ENCODE measurements at regions not wholly inside any gene's neighbourhood (a gene's known extent, or its start where the extent isn't known, plus 50 kb on each side); places are given as distances from the start of the nearest gene placed in this dataset.
A peak's percentile ranks its signal among the peaks of the same experiment; 100 is the strongest.

DNA sequence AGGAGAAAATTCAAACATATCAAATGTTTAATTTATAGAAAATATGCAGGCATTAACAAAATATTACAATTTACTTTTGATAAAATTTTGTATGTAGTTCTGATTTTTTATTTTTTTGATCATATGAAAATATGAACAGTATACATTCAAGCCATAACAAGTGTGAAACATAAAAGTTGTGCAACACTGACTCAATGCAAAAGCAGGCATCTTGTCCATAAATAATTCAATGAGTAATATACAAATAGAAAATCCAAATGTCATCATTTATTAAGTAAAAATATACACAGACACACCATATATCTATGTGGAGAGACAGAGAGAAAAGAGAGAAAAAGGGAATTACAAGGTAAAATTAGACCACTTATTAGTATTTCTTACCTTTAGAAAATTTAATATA, 1183.9 kb downstream of the SLITRK1 start:
- no peak for DNase-seq (ENCODE audit: low read depth, low spot score)

DNA sequence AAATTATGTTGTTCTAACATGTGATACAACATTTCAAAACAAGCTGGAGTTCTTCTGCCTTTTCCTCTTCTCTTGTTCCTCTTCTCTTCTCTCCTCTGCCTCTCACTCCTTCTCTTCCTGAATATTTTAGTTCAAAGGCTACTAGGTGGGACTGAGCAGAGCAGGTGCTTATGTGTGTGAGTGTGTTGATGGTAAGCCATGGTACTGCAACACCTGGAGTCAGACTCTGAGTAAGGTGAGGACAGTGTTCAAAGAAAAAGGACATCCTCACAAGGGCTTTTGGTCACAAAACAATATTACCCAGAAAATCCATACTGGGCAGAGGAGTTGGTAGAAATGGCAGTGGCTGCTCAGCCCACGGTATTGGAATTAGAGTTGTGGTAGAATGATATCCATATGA, 1188.7 kb downstream of the SLITRK1 start:
- no peak for DNase-seq (ENCODE audit: low read depth, low spot score)

DNA sequence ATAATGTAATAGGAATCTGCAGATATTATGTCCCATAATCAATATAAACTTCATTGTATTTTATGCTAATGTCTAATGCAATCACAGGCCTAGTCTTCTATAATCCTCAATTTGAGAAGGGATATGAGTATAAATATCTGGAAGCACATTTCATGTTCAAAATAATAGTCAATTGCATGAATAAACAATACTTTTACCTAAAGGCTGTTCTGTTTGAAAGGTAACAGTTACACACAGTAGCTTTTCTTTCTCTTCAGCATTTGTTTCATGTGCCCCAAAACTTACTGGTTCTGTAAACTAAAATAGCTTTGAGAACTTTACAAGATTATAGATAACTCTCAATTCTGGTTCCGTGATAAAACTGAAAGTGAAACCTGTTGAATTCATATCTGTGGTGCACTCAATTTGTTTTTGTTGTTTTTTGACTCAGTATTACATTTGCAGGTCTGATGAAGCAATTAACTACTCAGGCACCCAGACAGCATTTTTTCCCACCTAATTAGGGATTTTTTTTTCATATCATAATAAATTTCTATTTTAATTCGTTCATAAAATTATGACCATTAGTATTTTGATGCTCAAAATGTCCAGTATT, 1193.8 kb downstream of the SLITRK1 start:
- no peak for DNase-seq (ENCODE audit: low read depth, low spot score)

DNA sequence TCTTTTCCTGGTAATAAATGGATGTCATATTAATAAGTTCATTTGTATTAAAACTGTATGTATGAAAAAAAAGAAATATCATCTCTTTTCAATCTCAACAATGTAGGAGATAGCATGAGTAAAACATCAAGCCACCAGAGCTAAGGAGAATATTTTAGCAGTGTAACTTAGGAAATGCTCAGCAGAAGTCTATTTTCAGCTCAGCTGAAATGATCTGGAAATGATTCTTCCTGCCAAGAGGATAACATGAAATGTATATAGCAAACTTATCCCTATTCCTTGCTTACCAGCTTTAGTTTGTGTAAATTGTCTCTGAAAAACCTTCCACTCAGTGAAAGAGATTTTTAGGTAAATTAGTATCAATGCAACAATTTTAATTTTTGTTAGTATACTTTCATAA, 1194.4 kb downstream of the SLITRK1 start:
- no peak for DNase-seq (ENCODE audit: low read depth, low spot score)

DNA sequence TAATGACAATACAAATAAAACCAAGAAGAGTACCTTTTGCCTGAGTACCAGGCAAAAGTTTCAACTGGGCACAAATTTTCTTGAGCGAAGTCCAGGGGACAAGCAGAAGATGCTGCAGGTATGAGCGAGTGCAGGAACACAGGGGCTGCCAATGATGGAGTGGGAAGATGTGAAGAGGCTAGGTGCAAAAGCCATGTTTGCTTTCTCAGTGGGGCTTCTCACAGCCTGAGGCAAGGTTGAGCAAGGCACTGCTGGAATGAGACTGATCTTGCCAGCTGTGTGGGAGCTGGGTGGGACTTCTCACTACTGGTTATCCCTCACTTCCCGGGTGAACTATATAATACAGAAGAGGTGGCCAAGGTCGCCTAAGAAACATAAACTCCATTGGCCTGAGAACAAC, 1200.7 kb downstream of the SLITRK1 start:
- no peak for DNase-seq (ENCODE audit: low read depth, low spot score)

DNA sequence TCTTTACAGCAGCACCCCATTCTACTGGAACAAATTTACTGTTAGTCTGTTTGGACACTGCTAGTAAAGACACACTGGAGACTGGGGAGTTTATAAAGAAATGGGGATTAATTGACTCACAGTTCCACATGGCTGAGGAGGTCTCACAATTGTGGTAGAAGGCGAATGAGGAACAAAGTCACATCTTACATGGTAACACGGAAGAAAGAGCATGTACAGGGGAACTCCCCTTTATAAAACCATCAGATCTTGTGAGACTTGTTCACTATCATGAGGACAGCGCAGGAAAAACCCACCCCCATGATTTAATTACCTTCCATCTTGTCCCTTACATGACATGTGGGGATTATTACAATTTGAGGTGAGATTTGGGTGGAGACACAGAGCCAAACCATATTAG, 1204.2 kb downstream of the SLITRK1 start:
- DNase-seq (ENCODE audit: low read depth, low spot score) = no peak

DNA sequence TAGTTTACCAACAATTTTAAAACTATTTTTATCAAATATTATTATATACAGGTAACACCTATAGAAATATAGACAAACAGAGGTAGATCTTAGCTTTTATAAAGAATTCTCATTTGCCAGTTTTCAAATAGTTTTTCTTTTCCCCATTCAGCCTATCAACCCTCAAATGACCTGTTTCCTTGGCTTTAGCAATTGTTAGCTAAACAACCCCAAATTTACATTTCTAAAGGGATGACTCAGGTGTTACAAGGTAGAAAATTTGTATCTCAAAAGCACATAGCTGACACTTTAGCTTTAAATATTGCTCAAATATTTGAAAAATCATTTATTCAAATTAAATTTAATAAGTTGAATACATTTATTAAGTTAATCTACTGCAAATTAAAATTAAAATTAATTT, 1207.2 kb downstream of the SLITRK1 start:
- peak; percentile 45 for DNase-seq (ENCODE audit: low read depth, low spot score)

DNA sequence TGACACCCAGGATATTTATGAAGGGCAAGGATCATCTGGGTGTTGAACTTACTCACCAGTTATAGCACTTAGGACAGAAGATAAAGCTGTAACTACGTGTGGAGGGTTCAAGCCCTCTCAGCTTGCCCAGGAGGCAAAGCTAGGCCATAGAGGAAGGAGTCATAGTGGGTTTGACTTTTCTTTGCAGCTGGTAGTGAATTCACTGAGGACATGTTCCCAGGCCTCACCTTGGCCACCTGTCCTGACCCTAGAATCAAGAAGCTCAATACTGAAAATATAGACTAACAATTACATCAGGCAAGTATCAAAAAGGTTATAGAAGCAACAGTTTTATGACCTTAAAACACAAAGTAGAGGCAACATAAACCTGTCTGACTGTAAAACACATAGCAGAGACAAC, 1207.7 kb downstream of the SLITRK1 start:
- DNase-seq (ENCODE audit: low read depth, low spot score) = no peak

DNA sequence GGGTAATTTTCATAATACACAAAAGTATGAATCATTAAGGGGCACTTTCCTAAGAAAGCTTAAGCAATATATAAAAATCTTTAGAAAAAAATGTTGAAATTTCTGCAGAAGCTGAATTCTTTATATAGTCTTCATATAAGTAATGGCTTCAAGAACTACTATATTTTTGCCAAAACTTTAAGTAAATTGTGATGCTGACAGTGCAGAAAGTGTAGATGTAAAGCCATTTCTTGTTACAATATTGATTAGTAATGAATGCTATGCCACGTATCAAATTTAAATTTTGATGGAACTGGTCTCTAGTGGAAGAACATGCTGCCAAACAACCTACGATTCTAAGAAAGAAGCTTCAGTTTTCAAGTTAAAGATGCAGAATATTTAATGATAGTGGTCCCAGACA, 1210.0 kb downstream of the SLITRK1 start:
- DNase-seq (ENCODE audit: low read depth, low spot score) = no peak

DNA sequence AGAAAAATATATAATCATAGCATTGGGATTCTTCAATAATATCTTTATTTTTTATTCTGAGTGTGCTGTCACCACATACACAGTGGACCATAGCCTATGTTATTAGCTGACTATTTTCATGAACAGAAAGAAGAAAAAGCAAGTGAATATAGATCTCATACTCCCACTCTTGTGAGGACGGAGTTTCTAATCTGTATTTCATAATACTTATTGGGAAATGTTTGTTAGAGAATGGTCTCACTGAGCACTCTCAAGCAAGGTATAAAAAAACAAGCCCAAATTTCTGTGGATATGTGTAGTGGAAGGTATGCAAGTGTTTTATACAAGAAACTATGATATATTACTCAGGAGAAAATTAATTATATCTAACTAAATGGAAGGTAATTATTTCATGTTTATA, 1218.1 kb downstream of the SLITRK1 start:
- no peak for DNase-seq (ENCODE audit: low read depth, low spot score)

DNA sequence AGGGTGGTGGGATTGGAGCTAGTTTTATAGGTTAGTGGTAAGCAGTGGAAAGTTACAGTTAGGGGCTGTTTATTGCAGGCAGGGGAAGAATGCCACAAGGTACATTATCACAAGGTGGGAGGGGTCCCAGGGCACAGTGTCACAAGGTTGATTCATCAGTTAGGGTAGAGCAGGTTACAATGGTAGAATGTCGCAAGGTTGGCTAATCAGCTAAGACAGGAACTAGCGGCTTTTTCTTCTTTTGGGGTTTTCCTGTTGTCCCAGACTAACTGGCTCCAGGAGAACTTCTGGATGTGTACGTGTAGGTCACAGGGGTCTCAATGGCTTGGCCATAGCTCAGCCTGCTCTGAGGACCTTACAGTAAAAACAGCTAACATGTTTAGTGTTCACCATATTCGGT, 1221.1 kb downstream of the SLITRK1 start:
- DNase-seq (ENCODE audit: low read depth, low spot score) = no peak

DNA sequence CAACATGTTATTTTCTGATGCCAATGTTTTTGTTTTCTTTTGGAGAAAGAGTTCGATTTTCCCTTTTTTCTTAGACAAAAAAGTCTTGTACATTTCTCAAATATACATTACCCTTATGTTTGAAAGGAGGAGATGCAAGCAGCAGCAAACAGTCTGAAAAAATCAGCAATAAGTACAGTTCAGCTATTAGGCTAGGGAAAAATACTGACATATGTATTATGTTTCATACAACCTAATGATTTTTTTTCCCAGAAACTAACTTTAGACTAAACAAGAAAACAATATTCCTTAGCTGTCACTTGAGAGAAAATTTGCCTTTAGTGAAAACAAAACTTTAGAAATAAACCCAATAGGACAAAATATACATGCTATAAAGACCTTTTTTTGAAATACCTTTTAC, 1223.5 kb downstream of the SLITRK1 start:
- DNase-seq (ENCODE audit: low read depth, low spot score) = no peak

DNA sequence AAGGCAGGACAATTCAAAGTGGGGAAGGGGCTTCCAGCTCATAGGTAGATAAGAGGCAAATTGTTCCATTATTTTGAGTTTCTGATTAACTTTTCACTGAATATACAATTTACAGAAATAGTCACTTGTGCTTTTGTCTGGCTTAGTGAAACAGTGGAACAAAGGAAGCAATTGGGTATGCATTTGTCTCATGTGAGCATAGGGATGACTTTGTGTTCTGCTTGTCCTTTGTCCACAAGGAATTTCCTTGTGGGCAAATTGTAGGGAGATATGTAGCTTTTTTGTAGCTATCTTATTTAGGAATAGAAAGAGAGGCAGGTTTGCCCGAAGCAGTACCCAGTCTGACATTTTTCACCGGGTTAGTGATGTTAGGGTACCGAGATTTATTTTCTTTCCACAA, 1224.8 kb downstream of the SLITRK1 start:
- no peak for DNase-seq (ENCODE audit: low read depth, low spot score)

DNA sequence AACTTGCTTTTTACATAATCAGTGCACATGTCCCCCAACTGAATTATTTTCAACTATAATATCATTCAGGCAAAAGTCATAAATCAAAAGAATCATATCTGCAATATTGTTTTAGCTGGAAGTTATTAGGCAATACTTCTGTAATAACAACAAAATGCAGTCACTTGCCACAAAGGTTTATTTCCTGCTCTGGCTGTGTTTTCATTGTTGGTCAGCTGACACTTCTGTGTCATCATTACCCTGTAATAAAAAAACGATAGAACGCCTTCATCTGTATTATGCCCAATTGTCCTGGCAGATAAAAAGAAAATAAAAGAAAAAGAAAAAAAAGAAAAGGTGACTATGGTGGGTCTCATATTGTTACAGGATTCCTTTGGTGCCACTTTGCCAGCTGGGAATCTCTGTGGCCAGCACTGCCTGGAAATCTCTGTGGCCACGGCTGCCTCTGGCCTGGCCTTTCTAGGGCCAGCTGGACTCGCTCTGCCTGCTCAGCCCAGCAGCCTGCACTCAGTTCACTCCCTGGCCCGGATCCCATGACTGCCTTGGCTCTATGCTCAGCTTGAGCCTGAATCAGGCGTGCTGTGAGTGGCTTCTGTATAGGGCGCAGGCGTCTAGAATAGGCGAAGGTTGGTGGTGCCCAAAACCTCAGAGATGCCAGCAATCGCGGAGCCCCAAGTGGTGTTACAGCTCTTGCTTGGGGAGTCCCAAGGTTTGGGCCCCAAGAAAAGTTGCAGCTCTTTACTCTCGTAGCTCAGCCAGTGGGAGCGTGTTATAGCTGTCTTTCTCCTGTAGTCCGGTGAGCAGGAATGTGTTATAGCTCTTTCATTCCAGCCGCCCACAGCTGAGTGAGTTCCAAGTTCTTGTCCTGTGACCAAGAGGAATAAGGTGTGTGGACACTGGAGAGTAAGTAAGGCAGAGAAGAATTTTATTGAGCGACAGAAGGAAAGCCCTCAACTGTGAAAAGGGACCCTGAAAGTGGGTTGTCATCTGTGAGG, 1227.1 kb downstream of the SLITRK1 start:
- no peak for DNase-seq (ENCODE audit: low read depth, low spot score)

DNA sequence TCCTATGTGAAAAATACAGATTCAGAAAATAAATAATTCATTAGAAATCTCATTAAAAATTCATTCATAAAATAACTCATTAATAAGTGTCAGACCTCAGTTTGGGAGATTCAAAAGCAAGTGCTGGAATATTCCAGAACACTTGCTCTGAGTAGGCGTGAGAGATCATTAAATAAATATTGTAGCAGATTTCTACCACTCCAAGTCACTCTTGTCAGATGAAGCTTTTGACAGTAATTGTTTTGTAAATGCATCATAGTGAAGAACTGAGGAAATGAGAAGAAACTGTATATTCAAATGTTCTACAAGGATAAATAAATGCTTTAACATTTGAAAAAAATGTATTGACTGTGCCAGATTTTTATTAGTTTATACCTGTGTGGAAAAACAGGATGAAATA, 1228.1 kb downstream of the SLITRK1 start:
- no peak for DNase-seq (ENCODE audit: low read depth, low spot score)

DNA sequence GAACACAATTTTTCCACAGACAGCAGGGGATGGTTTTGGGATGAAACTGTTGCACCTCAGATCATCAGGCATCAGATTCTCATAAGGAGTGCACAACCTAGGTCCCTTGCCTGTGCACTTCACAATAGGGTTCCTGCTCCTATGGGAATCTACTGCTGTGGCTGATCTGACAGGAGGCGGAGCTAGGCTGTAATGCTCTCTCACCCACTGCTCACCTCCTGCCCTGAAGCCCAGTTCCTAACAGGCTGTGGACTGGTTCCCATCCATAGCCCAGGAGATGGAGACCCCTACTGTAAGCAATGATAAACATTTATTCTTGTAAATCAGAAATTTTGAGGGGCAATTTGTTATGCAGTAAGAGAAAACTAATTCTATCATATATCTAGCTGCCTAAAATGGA, 1234.7 kb downstream of the SLITRK1 start:
- DNase-seq (ENCODE audit: low read depth, low spot score) = no peak

DNA sequence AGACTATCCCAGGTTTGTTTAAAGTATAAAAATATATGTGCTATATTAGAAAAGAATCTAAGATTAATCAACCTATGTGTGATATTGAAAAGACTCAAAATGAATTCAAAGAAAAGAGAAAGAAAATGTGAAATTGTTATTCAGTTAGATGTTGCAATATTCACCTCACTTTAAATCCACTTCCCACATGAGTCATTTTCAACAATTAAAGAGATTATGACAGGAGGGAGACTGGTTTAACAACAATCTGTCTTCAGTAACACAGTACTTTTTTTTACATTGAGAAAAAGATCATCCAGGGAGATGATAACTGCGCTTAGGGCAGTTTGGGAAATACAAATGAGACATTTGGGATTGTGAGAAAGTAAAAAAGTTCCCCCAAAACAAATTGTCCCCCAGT, 1246.2 kb downstream of the SLITRK1 start:
- no peak for DNase-seq (ENCODE audit: low read depth, low spot score)

DNA sequence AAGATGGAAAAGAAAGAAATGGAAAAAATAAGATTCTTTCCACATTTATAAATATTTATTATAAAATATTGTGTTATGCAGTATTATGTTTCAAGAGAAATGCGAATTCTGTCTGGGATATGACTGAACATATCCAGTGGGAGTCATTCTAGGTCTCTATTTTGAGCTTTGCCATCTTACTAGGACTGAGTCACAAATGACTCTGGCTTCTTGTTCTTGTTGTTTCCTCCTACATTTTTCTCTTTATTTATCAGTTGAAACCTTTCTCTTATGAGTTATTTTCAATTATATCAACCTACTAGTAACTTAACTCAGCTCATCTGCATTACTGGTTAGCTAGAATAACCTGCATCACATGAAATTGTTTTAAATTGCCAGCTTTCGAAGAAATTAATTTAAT, 1247.3 kb downstream of the SLITRK1 start:
- no peak for DNase-seq (ENCODE audit: low read depth, low spot score)

DNA sequence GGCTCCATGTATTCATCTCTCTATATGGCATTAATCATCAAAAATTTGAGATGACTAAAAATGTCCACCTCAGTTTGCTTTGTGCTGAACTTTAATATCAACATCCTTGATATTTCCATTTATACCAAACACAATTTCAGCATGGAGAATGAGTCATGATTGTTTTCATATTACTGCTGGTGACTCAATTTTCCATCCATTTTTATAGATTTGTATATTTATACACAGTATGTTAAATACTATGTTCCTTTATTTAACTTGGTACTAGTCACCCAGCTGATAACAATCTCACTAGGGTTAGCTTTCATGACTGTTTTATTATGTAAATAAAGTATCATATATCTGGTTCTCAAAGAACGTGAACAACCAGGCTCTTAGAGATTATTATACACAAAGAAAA, 1255.1 kb downstream of the SLITRK1 start:
- no peak for DNase-seq (ENCODE audit: low read depth, low spot score)

DNA sequence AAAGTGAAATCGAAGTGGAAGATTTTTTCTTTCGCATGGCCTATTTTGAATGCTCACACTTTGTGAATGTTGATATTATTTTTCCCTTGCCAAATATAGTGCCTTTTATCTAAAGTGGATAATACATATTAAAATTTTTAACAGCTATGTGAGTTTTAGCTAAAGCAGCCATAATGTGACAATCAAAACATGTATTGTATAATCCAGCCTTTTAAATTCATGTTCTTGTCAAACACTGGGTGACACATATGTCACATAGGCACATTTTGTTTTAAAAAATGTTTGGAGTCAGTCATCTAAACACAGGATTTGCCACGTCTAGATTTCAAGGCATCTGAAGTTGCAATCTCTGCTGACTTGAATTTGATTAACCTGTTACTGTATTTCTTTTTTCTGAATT, 1256.6 kb downstream of the SLITRK1 start:
- DNase-seq (ENCODE audit: low read depth, low spot score) = no peak

DNA sequence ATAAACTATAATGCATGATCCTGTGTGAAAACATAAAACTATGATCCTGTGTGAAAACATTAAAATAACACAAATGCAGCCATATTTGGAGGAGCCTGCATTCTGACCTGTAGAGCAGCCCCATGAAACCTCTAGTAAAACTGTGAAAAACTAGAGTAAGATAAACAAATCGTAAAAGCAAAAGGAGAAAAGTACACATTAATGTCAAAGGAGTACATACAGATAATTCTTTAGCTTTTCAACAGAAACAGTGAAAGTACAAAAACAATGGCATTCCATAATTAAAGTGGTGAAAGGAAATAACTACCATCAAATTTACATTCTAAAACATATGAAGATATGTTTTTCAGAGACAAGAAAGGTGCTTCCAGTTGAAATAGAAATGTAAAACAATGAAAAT, 1267.2 kb downstream of the SLITRK1 start:
- DNase-seq (ENCODE audit: low read depth, low spot score) = no peak

DNA sequence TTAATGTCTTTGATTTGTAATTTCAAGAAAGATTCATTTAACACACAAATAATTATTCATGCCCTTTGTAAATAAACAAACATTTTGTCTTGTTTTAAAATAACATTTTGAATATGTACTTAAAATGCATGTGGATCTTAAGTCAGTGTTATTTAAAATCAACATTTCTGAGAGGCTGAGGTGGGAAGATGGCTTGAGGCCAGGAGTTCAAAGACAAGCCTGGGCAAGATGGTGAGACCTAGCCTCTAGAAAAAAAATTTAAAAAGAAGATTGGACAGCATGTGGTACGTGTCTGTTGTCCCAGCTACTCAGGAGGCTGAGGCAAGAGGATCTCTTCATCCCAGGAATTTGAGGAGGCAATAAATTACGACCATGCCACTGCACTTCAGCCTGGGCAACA, 1268.2 kb downstream of the SLITRK1 start:
- no peak for DNase-seq (ENCODE audit: low read depth, low spot score)

DNA sequence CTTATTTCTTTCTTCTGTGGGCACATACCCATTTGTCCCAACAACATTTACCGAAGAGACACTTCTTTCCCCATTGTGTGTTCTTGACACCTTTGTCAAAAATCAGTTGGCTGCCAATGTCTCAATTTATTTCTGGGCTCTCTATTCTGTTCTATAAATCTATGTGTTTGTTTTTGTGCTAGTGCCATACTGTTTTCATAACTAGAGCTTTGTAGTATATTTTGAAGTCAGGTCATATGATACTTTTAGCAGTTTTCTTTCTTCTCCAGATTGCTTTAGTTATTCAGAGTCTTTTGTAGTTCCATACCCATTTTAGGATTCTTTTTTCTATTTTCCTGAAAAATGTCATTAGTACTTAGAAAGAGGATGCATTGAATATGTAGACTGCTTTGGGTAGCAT, 1276.3 kb downstream of the SLITRK1 start:
- no peak for DNase-seq (ENCODE audit: low read depth, low spot score)

Data from iPS DF 19.7 (cell line).